ENCODE measurements at regions not wholly inside any gene's neighbourhood (a gene's known extent, or its start where the extent isn't known, plus 50 kb on each side); places are given as distances from the start of the nearest gene placed in this dataset.

DNA sequence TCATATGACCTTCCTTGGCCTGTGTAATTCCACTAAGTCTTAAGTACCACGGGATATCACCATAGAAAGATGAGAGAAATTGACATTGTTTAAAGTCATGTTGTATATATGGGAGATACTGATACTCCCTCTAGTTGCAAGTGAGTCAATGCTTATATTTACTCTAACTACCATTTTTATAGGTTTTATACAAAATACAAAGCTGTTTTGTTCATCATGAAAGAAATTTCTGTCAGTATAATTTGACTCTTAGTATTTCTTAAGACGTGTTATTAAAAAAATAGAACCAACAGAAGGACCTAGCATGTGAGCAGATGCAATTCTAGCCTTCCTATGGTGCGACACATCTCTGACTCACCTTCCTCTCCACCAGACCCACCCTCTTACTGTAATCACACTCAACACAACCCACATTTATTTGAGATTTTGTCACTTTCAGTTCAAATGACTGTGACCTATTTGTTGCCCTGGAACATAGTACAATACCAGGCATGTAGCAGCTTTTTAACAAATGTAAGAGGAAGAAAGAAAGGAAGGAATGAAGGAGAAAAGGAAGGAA is 453.1 kb downstream of the CMPK2 start:
- TF ChIP-seq ZBTB33 (IDR thresholded peaks at IDR 0.05; ENCODE audit: extremely low read depth, insufficient replicate concordance, low read length) (no peak), POLR2AphosphoS5 (IDR thresholded peaks at IDR 0.05; ENCODE audit: low read depth, low read length) (no peak), RAD21 (IDR thresholded peaks at IDR 0.05; ENCODE audit: low read depth) (no peak), EZH2 (IDR thresholded peaks at IDR 0.05) (no peak), POLR2A (IDR thresholded peaks at IDR 0.05; ENCODE audit: borderline replicate concordance, extremely low read depth, insufficient read depth, insufficient read length) (no peak), CEBPB (IDR thresholded peaks at IDR 0.05; ENCODE audit: low read depth) (no peak), REST (IDR thresholded peaks at IDR 0.05; ENCODE audit: low read depth) (no peak), EZH2phosphoT487 (IDR thresholded peaks at IDR 0.05; ENCODE audit: borderline replicate concordance) (no peak)
- TF ChIP-seq, protein P1, sequence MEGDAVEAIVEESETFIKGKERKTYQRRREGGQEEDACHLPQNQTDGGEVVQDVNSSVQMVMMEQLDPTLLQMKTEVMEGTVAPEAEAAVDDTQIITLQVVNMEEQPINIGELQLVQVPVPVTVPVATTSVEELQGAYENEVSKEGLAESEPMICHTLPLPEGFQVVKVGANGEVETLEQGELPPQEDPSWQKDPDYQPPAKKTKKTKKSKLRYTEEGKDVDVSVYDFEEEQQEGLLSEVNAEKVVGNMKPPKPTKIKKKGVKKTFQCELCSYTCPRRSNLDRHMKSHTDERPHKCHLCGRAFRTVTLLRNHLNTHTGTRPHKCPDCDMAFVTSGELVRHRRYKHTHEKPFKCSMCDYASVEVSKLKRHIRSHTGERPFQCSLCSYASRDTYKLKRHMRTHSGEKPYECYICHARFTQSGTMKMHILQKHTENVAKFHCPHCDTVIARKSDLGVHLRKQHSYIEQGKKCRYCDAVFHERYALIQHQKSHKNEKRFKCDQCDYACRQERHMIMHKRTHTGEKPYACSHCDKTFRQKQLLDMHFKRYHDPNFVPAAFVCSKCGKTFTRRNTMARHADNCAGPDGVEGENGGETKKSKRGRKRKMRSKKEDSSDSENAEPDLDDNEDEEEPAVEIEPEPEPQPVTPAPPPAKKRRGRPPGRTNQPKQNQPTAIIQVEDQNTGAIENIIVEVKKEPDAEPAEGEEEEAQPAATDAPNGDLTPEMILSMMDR (IDR thresholded peaks at IDR 0.05 in 2 of 3, conservative IDR thresholded peaks at IDR 0.05 in 1 of 3; ENCODE audit: borderline replicate concordance in 1 of 3, insufficient read depth in 1 of 3, low read depth in 2 of 3, low read length in 2 of 3): no peak
- TF ChIP-seq, protein P2, sequence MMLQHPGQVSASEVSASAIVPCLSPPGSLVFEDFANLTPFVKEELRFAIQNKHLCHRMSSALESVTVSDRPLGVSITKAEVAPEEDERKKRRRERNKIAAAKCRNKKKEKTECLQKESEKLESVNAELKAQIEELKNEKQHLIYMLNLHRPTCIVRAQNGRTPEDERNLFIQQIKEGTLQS (IDR thresholded peaks at IDR 0.05): no peak

Data from HCT116 (cell line).